ENCODE measurements at regions not wholly inside any gene's neighbourhood (a gene's known extent, or its start where the extent isn't known, plus 50 kb on each side); places are given as distances from the start of the nearest gene placed in this dataset.
A peak's percentile ranks its signal among the peaks of the same experiment; 100 is the strongest.
"Not testable (repeated sequence)": the region's sequence is repeated elsewhere in the genome, so short reads cannot be mapped to it uniquely, and the experiment has no call there.

GRCh38 chr2:84373391-84373790 is 85.7 kb downstream of the SUCLG1 start:
- no peak for DNase-seq

- no peak for DNase-seq
Measured at GRCh38 chr2:84362541-84362940, 96.5 kb downstream of the SUCLG1 start.

- DNase-seq = no peak
Measured at GRCh38 chr2:84338069-84338468, 121.0 kb downstream of the SUCLG1 start.

GRCh38 chr2:84327645-84328249 is 131.3 kb downstream of the SUCLG1 start:
- no peak for DNase-seq

- DNase-seq = no peak
Measured at GRCh38 chr2:84326831-84327432, 132.1 kb downstream of the SUCLG1 start.

- DNase-seq = no peak
Measured at GRCh38 chr2:84323890-84324289, 135.2 kb downstream of the SUCLG1 start.

GRCh38 chr2:84320940-84321339 is 138.1 kb downstream of the SUCLG1 start:
- no peak for DNase-seq

- DNase-seq = no peak
Measured at GRCh38 chr2:84319581-84319980, 139.5 kb downstream of the SUCLG1 start.

GRCh38 chr2:84317135-84317534 is 141.9 kb downstream of the SUCLG1 start:
- no peak for DNase-seq

GRCh38 chr2:84314901-84315330 is 144.2 kb downstream of the SUCLG1 start:
- peak in 55 of 56 donors; percentile 3 to 87 (median 64) for DNase-seq

- DNase-seq = no peak
Measured at GRCh38 chr2:84314250-84314649, 144.8 kb downstream of the SUCLG1 start.

- DNase-seq = no peak
Measured at GRCh38 chr2:84309281-84309680, 149.8 kb downstream of the SUCLG1 start.

- no peak for DNase-seq
Measured at GRCh38 chr2:84306361-84306760, 152.7 kb downstream of the SUCLG1 start.

GRCh38 chr2:84302513-84303412 is 156.3 kb downstream of the SUCLG1 start:
- peak in 29 of 56 donors; percentile 0 to 63 (median 13) for DNase-seq

- no peak for DNase-seq
Measured at GRCh38 chr2:84301717-84302116, 157.4 kb downstream of the SUCLG1 start.

GRCh38 chr2:84300696-84301029 is 158.4 kb downstream of the SUCLG1 start:
- DNase-seq = no peak

- not testable (repeated sequence) for DNase-seq
Measured at GRCh38 chr2:84300001-84300695, 158.9 kb downstream of the SUCLG1 start.

- DNase-seq = no peak
Measured at GRCh38 chr2:84299211-84299775, 159.8 kb downstream of the SUCLG1 start.

GRCh38 chr2:84297155-84297554 is 161.9 kb downstream of the SUCLG1 start:
- no peak for DNase-seq

- DNase-seq = no peak
Measured at GRCh38 chr2:84293791-84294380, 165.2 kb downstream of the SUCLG1 start.

- DNase-seq = no peak
Measured at GRCh38 chr2:84292545-84292944, 166.5 kb downstream of the SUCLG1 start.

Data from amygdala (tissue), 56 donors.